HG03457 (cell line): ENCODE measurements at regions not wholly inside any gene's neighbourhood (a gene's known extent, or its start where the extent isn't known, plus 50 kb on each side); places are given as distances from the start of the nearest gene placed in this dataset.

ENCODE experiments used
- ATAC-seq: cut with Tn5 transposase; IDR thresholded peaks from one replicate; pipeline ENCODE4 v1.9.1; 2021; ENCODE audit warnings: moderate number of reproducible peaks; ENCODE audit not compliant: unreplicated experiment

DNA sequence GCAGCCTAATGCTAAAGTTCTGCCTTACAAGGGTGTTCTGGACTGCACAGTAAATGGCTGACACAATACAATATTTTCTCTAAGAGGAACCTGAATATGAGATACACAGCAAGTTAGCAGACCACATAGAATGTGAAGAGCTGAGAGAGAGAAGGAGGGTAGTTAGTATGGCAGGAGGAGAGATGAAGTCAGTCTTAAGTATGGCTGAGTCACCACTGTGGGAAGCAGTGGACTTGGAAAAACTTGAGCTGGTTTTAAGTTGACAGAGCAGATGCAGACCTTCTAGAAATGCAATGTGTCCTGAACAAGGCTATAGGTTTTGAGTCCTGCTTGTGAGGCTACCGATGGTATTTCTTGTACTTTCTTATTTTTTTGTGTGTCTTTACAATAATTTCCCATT lies 172.5 kb downstream of the SH2D1A start:
- ATAC-seq: no peak

- ATAC-seq: no peak
These were observed 178.5 kb downstream of the SH2D1A start for GRCh38 chrX:124524852-124525251.

DNA sequence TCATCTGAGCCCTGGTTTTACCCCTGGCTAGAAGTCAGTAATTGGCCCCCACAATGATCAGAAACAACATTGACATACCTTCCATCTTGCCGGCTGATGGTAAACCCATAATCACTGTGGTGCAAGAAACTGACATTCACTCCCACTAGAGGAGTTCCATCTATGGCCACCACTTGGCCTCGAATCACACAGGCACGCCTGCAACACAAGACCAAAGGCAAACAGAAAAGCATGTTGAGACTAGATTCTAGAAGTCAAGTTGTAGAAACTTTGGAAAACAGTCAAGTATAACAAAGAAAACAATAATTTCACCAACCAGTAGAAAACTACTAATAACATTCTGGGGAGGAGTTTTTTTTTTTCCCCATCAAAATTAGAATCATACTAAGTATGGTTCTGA lies 183.4 kb downstream of the SH2D1A start:
- ATAC-seq: no peak

- no peak for ATAC-seq
These were observed 184.4 kb downstream of the SH2D1A start for GRCh38 chrX:124530803-124531202.

DNA sequence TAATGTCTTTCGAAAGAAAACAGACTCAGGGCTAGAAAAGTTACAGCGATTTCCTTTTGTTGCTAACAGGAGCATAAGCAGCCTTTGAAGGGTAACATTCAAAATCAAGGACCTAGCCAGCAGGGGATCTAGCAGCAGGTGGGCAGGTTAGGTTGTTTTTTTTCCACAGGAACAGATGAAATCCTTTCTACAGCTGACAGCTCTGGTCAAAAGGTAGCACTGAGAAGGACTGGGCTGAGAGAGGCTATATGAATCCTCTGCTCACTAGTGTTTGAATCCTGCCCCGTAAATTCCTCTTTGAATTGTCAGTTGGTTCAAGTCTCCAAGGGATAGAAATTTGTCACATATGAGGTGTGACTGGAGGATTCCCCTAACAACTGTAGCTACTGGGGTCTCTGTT lies 188.2 kb downstream of the SH2D1A start:
- no peak for ATAC-seq

DNA sequence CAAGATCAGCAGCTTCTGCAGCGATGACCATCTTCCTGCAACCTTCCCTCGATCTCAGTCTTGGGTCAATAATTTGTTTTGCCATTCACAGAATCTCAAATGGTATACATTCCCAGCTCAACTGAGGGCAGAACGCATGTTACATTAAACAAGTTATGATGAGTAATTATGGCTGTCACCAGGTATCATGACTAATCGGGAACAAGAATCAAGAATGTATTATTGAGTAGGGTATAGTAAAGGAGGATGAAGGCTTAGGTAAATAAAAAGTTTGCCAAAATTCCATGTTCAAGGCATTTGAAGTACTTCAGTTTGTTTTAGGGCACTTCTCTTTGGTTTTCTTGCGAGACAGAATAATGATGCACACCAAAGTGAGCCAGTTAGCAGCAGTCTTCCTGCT lies 194.1 kb downstream of the SH2D1A start:
- ATAC-seq: no peak

GRCh38 chrX:124548571-124548970 lies 202.2 kb downstream of the SH2D1A start:
- ATAC-seq: no peak

DNA sequence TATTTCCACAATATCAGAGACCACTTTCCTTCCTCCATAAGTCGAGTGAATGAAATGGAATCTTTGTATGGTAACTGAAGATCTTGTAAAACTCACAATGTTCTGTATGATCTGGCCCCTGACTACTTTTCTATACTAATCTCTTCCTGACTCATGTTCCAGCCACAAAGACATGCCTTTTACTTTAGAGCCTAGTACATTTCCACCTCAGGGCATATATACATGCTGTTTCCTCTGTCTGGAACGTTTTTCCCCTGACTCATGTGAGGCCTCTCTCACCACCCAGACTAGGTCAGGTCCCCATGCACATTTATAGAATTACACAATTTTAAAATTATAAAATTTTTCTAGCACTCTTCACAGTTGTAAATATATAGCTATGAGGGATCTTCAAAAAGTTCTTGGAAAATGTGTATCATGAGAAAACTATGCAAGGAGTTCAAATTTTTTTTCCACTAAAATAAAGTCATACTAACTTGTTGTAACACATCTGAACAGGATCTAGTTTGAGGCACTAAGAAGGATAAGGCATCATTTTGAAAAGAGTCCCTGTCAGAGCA lies 208.8 kb downstream of the SH2D1A start:
- ATAC-seq: no peak

DNA sequence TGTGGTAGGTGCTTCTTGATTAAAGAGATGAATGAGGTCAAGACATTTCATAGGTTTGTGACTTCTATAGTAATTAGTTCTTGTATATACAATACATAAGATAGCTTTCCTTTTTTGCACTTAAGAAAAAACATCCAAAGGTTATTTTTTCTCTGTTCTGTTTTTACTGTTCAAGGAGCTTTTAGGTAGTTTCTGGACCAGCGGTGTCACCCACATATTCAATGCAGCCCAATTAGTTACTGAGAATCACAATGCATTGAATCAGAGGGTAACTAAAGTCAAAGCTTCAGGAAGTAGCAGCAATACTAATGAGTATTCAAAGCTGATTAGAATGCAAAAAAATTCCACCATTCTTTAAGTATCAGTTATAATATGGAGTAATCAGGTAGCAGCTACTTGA lies 211.6 kb downstream of the SH2D1A start:
- no peak for ATAC-seq

DNA sequence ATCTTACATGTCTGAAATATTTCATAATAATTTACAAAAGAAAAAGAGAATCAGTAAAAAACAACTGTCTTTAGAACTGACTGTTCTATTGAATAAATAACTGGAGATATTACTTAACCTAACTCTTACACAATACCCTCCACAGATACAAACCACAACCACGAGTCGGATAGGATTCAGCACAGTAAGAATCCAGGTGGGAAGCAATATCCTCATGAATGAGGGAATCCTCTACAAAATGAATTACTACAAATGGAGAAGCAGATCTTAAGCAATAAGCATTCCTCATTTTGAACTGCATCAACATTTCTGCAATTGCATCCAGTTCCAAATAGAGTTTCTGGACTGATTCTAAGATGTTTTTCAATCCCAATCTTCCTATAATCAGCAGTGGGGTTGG lies 227.1 kb downstream of the SH2D1A start:
- no peak for ATAC-seq

GRCh38 chrX:124592744-124593143 lies 246.4 kb downstream of the SH2D1A start:
- no peak for ATAC-seq

- ATAC-seq: no peak
These were observed 247.8 kb downstream of the SH2D1A start for GRCh38 chrX:124594017-124594651.

GRCh38 chrX:124605511-124605910 lies 259.1 kb downstream of the SH2D1A start:
- ATAC-seq: no peak

DNA sequence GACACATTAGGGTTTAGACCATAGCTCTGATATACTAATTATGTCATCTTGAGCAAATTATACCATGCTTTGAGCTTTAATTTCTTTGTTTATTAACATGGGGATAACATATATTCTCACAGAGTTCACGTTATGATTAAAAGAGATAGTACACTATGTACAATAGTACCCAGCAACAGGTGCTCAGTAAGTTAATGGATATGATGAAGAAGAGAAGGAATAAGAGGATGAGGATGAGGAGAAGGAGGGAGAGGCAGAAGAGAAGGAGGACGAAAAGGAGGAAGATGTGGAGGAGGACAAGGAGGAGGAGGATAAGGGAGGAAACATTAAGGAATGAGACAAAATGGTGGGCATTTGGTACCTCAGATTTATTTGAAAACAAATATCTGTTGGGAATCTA lies 260.4 kb downstream of the SH2D1A start:
- no peak for ATAC-seq

DNA sequence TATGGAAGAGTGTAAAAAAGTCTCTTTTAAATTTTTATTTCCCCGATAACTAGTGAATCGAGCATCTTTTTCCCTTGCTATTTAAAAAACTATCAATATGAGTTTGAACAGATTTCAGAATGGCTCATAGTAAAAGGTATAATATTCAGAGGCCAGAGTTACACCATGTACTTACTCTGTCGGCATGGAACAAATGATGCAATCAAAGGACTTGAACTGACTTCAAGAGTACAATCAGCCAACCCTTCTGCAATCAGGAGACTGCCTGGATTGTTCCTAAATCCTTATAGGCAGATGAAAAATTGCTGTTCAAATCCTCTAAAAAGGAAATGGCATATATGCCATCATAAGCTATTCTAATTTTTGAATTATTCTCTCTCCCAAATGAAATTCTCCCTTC lies 273.3 kb downstream of the SH2D1A start:
- no peak for ATAC-seq

DNA sequence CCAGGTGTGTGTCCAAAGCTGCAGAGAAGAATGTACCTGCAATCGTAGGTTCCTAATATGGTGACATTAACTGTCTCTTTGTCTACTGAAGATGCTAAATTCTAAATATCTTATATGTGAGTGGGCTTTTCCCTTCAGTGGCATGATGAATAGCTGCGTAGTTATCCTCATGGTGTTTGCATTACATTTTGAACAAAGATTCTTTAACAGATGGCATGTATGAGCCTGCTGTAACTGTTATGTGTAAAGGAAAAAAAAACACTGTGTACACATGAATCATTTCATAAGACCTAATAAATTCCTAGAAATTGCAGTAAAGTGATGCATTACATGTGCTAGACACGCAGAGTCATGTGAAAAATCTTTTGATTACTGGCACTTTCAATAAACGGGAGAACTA lies 288.0 kb downstream of the SH2D1A start:
- ATAC-seq: no peak

DNA sequence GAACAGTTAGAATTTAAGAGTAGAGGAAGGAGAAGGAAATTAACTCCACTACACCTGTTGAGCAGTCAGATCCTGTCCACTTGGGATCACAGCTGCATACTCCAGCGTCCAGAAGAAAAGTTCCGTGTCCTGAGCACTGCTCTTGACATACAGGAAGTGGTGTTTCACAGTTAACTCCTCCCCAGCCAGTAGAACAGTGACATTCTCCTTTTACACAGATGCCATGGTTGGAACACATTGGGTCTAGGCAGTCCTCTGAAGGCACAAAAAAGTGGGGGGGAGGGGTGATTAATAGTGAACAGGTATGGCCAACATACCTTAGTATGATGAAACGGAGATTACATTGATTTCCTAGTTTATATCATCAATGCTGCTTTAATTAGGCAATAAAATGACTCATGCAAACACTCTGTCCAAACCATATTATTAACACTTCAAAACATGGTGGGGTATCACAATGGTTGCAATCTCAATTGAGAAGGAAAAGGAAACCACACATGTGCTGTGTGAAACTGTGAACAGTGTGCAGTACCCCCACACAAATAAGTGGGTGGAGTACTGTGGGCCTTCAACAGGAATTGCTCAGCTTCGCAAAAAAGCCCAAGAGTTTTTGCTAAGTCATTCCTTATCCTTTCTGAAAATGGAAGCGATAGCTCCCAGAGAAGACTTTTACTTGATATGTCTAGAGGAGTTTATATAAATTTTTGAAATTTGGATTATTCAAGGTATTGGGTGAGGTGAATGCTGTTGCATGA lies 295.6 kb downstream of the SH2D1A start:
- no peak for ATAC-seq

DNA sequence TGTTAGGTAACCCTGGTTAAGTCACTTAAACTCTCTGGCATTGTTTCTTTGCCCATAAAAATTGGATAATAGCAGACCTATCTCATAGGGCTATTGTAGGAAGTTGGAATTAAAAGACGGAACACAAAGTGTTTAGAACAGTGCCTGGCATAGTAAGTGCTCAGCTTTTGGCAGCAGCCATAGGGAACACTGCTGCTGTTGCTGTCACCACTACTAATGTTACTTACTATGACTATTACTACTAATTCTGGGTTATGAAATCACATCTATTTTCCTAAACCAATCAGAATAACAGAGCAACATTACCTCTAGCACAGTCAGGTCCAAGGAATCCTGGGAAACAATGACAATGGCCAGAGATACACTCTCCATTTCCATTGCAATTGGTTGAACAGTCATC lies 300.0 kb downstream of the SH2D1A start:
- ATAC-seq: no peak

DNA sequence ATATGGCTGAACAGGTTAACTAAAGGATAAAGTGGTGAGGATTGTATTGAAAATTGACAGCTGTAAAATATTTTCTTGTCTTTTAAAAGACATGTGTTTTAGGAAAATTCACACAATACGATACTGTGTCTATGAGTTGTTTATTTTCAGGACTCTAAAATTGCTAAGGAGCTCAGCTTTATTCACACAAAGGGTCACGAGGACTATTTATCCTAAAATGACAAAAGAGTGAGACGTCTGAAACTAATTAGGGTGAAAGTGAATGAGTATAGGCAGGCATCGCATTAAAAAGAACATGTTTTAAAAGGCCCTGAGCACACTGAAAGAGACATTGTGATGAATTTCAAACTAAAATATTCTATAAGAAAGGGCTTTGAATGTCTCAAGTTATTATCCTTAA lies 304.7 kb downstream of the SH2D1A start:
- no peak for ATAC-seq

DNA sequence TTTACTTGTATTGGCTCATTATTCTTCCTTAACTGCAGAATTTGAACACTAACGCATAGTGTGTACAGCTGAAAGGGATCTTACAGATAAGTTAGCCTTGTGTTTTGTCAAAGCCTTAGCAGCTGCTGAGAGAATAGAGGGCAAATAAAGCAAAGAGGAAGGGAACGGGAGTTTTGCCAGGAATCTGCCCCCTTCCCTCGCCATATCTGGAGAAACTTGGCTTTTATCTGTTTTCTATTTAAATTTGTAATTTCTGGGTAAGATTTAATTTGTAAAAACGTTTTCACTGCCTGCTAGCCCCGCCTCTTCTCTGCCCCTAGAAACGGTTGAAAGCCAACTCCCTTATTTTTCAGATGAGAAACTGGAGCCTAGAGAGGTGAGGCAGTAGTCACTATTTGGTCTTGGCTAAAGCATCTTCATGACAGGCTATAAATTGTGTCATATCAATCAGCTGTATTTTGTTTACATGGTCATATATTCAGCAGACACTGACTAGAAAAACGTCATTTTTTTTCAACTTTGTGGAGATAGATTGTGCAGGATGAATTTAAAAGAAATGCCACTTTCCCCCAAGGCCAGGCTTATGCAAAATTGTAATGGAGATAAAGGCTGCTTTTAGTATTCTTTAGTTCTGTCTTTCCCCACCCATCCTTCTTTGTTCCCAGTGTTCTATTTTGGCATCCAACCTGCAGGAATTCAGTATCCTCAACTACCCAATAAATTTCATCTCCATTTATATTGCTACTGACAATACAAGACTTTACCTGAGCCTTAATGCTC lies 319.4 kb downstream of the SH2D1A start:
- no peak for ATAC-seq

DNA sequence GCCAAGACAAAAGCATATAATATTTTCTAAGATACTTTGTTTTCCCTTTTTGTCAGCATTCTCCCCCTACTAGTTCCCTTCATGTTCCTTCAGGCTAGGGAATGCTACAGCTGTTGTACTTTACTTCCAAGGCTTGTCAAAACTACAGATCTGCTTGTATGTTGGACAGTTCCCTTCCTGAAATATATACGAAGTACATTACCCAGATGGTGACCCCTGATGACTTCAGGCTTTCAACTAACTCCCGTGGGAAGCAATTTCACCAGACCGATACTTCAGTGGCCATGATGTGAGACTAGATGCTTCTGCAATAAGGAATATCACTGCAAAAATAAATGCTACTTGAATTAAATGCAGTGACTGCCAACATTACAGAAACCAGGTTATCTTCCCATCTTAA lies 332.8 kb downstream of the SH2D1A start:
- no peak for ATAC-seq

DNA sequence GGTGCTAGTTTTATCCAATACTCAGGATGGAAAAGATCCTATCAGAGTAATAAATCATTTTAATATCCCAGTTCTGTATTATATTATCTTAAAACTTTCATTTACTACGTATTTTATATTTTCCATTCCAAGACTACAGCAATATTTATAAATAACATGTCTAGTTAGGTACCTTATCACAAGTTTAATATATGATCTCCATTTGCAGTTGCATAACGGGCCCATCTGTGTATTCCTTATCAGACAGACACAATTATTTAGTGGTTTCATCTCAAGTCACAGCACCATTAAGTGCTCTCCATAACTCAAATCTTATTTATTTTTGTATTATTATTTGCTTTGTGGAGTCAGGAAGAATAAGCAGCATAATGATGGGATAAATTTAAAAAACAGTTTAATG lies 333.9 kb downstream of the SH2D1A start:
- ATAC-seq: no peak
